GM12865 (cell line): ENCODE measurements at regions not wholly inside any gene's neighbourhood (a gene's known extent, or its start where the extent isn't known, plus 50 kb on each side); places are given as distances from the start of the nearest gene placed in this dataset.
"Not testable (repeated sequence)": the region's sequence is repeated elsewhere in the genome, so short reads cannot be mapped to it uniquely, and the experiment has no call there.

ENCODE experiments used
- DNase-seq: peaks from one replicate; pipeline ENCODE4 v3.0.0; 2010; ENCODE audit warnings: low read depth
- H3K4me3 ChIP-seq: 2 replicates; pipeline ENCODE4 v1.5.1; 2011; ENCODE audit warnings: mild to moderate bottlenecking, low read depth, low read length, control low read depth
- CTCF ChIP-seq: IDR thresholded peaks from 2 replicates; pipeline ENCODE4 v1.5.1; 2011; ENCODE audit warnings: low read length, control low read depth, low read depth, inconsistent platforms; ENCODE audit not compliant: insufficient read depth; ENCODE audit errors: missing control alignments

- no peak overlapping the region for H3K4me3 ChIP-seq
- no peak for DNase-seq
- no peak for TF ChIP-seq CTCF
Observed at GRCh38 chr2:16030206-16031057, 90.1 kb downstream of the MYCN start.

- DNase-seq, result no peak
- H3K4me3 ChIP-seq, result no peak overlapping the region
- no peak for TF ChIP-seq CTCF
Observed at GRCh38 chr2:16028644-16029043, 88.3 kb downstream of the MYCN start.

GRCh38 chr2:16026816-16027501, 86.6 kb downstream of the MYCN start:
- H3K4me3 ChIP-seq, result no peak overlapping the region
- no peak for DNase-seq
- no peak for TF ChIP-seq CTCF

GRCh38 chr2:16025876-16026640, 85.7 kb downstream of the MYCN start:
- H3K4me3 ChIP-seq, result no peak overlapping the region
- no peak for TF ChIP-seq CTCF
- no peak for DNase-seq

DNA sequence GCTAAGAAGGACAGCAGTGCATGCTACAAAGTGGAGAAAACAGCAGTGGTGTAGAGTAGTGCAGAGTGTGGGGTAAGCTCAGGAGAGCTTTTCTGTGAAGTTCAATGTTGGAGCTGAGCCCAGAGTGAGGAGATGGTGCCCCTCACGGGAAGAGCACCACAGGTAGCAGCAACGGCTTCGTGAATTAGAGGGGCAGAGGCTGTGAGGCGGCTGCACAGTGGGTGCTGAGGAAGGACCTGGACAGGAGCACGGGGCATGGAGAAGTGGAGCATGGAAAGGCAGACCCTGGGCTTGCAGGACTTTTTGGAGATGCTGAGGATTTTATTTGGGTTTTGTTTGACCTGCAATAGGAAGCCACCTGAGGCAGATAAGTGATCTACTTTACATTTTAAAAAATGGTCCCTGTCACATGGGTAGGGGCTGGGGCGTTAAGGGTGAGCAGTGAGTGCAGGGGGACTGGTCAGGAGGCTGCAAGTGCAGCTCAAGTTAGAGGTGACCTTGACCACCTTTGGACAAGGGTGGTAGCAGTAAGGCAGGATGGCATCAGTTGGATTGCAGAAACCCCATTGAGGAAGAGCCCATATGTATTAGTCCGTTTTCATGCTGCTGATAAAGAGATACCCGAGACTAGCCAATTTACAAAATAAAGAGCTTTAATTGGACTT, 85.0 kb downstream of the MYCN start:
- H3K4me3 ChIP-seq, result no peak overlapping the region
- no peak for TF ChIP-seq CTCF
- DNase-seq, result no peak

- DNase-seq, H3K4me3 ChIP-seq: not testable (repeated sequence)
Observed at GRCh38 chr2:16024628-16025027, 84.3 kb downstream of the MYCN start.
